ENCODE measurements at regions not wholly inside any gene's neighbourhood (a gene's known extent, or its start where the extent isn't known, plus 50 kb on each side); places are given as distances from the start of the nearest gene placed in this dataset.

GRCh38 chr1:232553809-232554208, 76.1 kb downstream of the SIPA1L2 start:
- Histone ChIP-seq H3K9ac (ENCODE audit: control insufficient read depth, extremely low read depth, insufficient read depth, low read length) (no peak overlapping the region), H2AFZ (ENCODE audit: control insufficient read depth, low read length) (no peak overlapping the region), H3K4me3 (ENCODE audit: control insufficient read depth in 2 of 3, extremely low read depth in 1 of 3, insufficient read depth in 2 of 3, low read depth in 1 of 3, low read length in 3 of 3) (no peak overlapping the region), H3K4me1 (ENCODE audit: control insufficient read depth, extremely low read depth, insufficient read depth, low read length) (no peaks in the 10 kb centered on the region), H3K4me2 (ENCODE audit: control insufficient read depth, extremely low read depth, insufficient read depth, low read depth, low read length) (no peak overlapping the region), H3K27ac (ENCODE audit: control insufficient read depth, insufficient read depth, low read length) (no peak overlapping the region), H3K79me2 (ENCODE audit: control insufficient read depth, insufficient read depth, low read length) (no peaks in the 10 kb centered on the region), H3K27me3 (ENCODE audit: control insufficient read depth, extremely low read depth, insufficient read depth, low read length) (no peaks in the 10 kb centered on the region), H3K36me3 (ENCODE audit: control insufficient read depth in 2 of 2, extremely low read depth in 1 of 2, insufficient read depth in 2 of 2, low read length in 2 of 2) (no peaks in the 10 kb centered on the region), H3K9me1 (ENCODE audit: control insufficient read depth, extremely low read depth, insufficient read depth, low read length) (no peaks in the 10 kb centered on the region), H3K9me3 (ENCODE audit: control insufficient read depth, low read depth, low read length) (no peaks in the 10 kb centered on the region), H4K20me1 (ENCODE audit: control insufficient read depth, extremely low read depth, insufficient read depth, low read length) (no peaks in the 10 kb centered on the region)
- dilution Hi-C loops (cut with MboI; ENCODE audit: extremely low pct_ligation_motif_present, low sequenced_read_pairs) = no loop called here
- TF ChIP-seq EZH2 (IDR thresholded peaks at IDR 0.05; ENCODE audit: low read length) = no peak
- TF ChIP-seq CTCF (optimal IDR thresholded peaks at IDR 0.05 in 1 of 3, IDR thresholded peaks at IDR 0.05 in 1 of 3, conservative IDR thresholded peaks at IDR 0.05 in 1 of 3; ENCODE audit: extremely low read depth in 1 of 3, insufficient read depth in 2 of 3, low read length in 3 of 3) = no peak
- FAIRE-seq (no peak), DNase-seq (ENCODE audit: low read depth, low spot score) (no peak)

- no peaks in the 10 kb centered on the region for H3K9me1 ChIP-seq (ENCODE audit: control insufficient read depth, extremely low read depth, insufficient read depth, low read length)
- no peaks in the 10 kb centered on the region for H4K20me1 ChIP-seq (ENCODE audit: control insufficient read depth, extremely low read depth, insufficient read depth, low read length)
- no peak overlapping the region for H3K9ac ChIP-seq (ENCODE audit: control insufficient read depth, extremely low read depth, insufficient read depth, low read length)
- no peaks in the 10 kb centered on the region for H3K9me3 ChIP-seq (ENCODE audit: control insufficient read depth, low read depth, low read length)
- H3K36me3 ChIP-seq (ENCODE audit: control insufficient read depth in 2 of 2, extremely low read depth in 1 of 2, insufficient read depth in 2 of 2, low read length in 2 of 2) = no peaks in the 10 kb centered on the region
- no peak overlapping the region for H3K4me3 ChIP-seq (ENCODE audit: control insufficient read depth in 2 of 3, extremely low read depth in 1 of 3, insufficient read depth in 2 of 3, low read depth in 1 of 3, low read length in 3 of 3)
- H3K27ac ChIP-seq (ENCODE audit: control insufficient read depth, insufficient read depth, low read length) = no peak overlapping the region
- FAIRE-seq = no peak
- no peaks in the 10 kb centered on the region for H3K27me3 ChIP-seq (ENCODE audit: control insufficient read depth, extremely low read depth, insufficient read depth, low read length)
- no peak overlapping the region for H2AFZ ChIP-seq (ENCODE audit: control insufficient read depth, low read length)
- H3K4me2 ChIP-seq (ENCODE audit: control insufficient read depth, extremely low read depth, insufficient read depth, low read depth, low read length) = no peak overlapping the region
- dilution Hi-C loops (cut with MboI; ENCODE audit: extremely low pct_ligation_motif_present, low sequenced_read_pairs) = no loop called here
- no peaks in the 10 kb centered on the region for H3K4me1 ChIP-seq (ENCODE audit: control insufficient read depth, extremely low read depth, insufficient read depth, low read length)
- no peak for TF ChIP-seq CTCF (optimal IDR thresholded peaks at IDR 0.05 in 1 of 3, IDR thresholded peaks at IDR 0.05 in 1 of 3, conservative IDR thresholded peaks at IDR 0.05 in 1 of 3; ENCODE audit: extremely low read depth in 1 of 3, insufficient read depth in 2 of 3, low read length in 3 of 3)
- TF ChIP-seq EZH2 (IDR thresholded peaks at IDR 0.05; ENCODE audit: low read length) = no peak
- H3K79me2 ChIP-seq (ENCODE audit: control insufficient read depth, insufficient read depth, low read length) = no peaks in the 10 kb centered on the region
- no peak for DNase-seq (ENCODE audit: low read depth, low spot score)
Observed at GRCh38 chr1:232553050-232553754, 76.7 kb downstream of the SIPA1L2 start.

All from keratinocyte (primary cell).